Retinal pigment epithelial cell (primary cell): ENCODE measurements at regions not wholly inside any gene's neighbourhood (a gene's known extent, or its start where the extent isn't known, plus 50 kb on each side); places are given as distances from the start of the nearest gene placed in this dataset.

Experiments
- DNase-seq: peaks from one replicate; pipeline ENCODE4 v3.0.0-alpha.2; 2010; ENCODE audit warnings: low read depth
- H3K4me3 ChIP-seq: 2 replicates; pipeline ENCODE4 v1.5.1; 2011; ENCODE audit warnings: mild to moderate bottlenecking, low read length, control low read depth, moderate library complexity
- TF ChIP-seq, protein P1 (sequence below): conservative IDR thresholded peaks from 2 replicates; pipeline ENCODE4 v1.5.1; 2011; ENCODE audit warnings: low read depth, low read length, control low read depth, inconsistent platforms

- TF ChIP-seq, protein P1, sequence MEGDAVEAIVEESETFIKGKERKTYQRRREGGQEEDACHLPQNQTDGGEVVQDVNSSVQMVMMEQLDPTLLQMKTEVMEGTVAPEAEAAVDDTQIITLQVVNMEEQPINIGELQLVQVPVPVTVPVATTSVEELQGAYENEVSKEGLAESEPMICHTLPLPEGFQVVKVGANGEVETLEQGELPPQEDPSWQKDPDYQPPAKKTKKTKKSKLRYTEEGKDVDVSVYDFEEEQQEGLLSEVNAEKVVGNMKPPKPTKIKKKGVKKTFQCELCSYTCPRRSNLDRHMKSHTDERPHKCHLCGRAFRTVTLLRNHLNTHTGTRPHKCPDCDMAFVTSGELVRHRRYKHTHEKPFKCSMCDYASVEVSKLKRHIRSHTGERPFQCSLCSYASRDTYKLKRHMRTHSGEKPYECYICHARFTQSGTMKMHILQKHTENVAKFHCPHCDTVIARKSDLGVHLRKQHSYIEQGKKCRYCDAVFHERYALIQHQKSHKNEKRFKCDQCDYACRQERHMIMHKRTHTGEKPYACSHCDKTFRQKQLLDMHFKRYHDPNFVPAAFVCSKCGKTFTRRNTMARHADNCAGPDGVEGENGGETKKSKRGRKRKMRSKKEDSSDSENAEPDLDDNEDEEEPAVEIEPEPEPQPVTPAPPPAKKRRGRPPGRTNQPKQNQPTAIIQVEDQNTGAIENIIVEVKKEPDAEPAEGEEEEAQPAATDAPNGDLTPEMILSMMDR, result no peak
- no peak overlapping the region for H3K4me3 ChIP-seq
- DNase-seq, result no peak
Measured at GRCh38 chr1:200230671-200231070, 179.2 kb downstream of the ZNF281 start.

DNA sequence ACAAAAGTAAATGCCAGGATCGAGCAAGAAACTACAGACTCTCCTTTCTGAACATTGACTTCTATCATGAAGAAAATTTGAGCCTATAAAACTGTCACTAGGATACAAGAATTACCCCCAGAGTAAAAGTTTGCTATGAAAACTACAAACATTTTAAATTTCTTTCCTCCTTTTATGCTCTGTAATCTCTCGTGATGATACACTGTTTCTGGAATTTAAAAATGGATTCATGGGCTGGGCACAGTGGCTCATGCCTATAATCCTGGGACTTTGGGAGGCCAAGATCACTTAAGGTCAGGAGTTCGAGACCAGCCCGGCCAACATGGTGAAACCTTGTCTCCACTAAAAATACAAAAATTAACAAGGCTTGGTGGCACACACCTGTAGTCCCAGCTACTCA, 181.3 kb downstream of the ZNF281 start:
- H3K4me3 ChIP-seq, result no peak overlapping the region
- TF ChIP-seq, protein P1, result no peak
- no peak for DNase-seq

DNA sequence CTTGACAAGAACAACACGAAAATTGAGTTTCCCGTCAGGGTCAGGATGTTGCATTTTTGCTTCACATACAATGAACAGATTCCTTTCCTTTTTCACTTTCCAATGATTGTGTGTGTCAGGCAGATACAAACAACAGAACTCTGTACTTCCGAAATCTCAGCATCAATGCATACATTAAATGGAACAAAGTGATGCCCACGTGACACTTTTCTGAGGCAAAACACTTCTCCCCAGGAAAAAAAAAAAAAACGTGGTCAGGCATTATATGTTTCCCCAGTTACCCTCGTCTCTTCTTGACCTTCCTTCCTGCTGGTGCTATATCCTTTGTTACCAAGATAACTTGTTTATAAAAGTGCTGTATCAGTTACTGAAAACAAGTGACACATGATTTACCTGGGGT, 181.8 kb downstream of the ZNF281 start:
- no peak overlapping the region for H3K4me3 ChIP-seq

More for the DNA sequence above, 181.8 kb downstream of the ZNF281 start:
- no peak for DNase-seq
- TF ChIP-seq, protein P1, result no peak
